ENCODE measurements at regions not wholly inside any gene's neighbourhood (a gene's known extent, or its start where the extent isn't known, plus 50 kb on each side); places are given as distances from the start of the nearest gene placed in this dataset.
"Not testable (repeated sequence)": the region's sequence is repeated elsewhere in the genome, so short reads cannot be mapped to it uniquely, and the experiment has no call there.

DNA sequence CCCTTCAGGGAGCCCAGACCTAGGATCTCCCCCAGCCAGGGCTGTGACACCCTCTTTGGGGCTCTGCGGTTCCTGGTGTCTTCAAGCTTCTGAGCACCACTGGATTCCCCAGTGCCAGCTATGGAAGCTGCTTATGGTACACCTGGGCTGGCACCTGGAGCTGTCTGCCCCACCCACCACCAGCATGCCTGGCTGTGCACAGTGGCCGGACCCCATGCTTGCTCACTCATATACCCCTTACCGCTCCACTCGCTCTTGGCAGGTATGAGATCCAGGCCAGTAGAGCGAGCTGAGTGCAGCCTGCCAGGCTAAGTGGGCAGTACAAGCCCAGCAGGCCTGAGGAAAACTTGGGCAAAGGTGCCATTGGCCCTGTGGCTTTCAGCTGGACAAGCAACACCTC, 114.0 kb downstream of the DACT1 start:
- POLR2A ChIA-PET = no interaction called here
- CTCF ChIA-PET = no interaction called here

GRCh38 chr14:58752289-58752688, 114.5 kb downstream of the DACT1 start:
- ChIA-PET POLR2A (no interaction called here), CTCF (no interaction called here)

GRCh38 chr14:58752771-58753201, 115.0 kb downstream of the DACT1 start:
- ChIA-PET POLR2A (no interaction called here), CTCF (no interaction called here)

- CTCF ChIA-PET = interaction anchor here (0.7 kb wide), 1 partner anchor 13 kb away, joined by 3 read pairs; no protein-coding TSS in a partner anchor
- POLR2A ChIA-PET = no interaction called here
Observed at GRCh38 chr14:58755031-58755925, 117.5 kb downstream of the DACT1 start.

DNA sequence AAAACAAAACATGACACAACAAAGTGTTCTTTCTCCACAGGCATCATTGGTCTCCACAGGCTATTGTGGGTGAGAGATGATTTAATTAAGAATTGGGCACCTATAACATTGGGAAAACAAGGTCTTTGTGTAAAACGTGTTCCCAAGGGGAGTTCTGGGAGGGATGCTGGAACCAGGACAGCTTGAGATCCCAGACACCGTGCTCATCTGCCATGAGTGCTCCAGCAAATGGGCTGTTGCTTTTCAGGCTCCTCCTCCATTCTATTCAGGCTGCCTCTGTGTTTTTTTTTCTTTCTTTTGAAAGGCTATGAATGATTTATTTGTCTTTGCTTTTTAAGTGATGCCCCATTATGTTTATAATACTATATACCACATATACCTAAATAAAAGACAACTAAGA, 122.4 kb downstream of the DACT1 start:
- POLR2A ChIA-PET = no interaction called here
- CTCF ChIA-PET = interaction anchor here (0.6 kb wide), 1 partner anchor 144 kb away, joined by 3 read pairs; no protein-coding TSS in a partner anchor

GRCh38 chr14:58762629-58763028, 124.9 kb downstream of the DACT1 start:
- CTCF ChIA-PET = no interaction called here
- POLR2A ChIA-PET = no interaction called here

DNA sequence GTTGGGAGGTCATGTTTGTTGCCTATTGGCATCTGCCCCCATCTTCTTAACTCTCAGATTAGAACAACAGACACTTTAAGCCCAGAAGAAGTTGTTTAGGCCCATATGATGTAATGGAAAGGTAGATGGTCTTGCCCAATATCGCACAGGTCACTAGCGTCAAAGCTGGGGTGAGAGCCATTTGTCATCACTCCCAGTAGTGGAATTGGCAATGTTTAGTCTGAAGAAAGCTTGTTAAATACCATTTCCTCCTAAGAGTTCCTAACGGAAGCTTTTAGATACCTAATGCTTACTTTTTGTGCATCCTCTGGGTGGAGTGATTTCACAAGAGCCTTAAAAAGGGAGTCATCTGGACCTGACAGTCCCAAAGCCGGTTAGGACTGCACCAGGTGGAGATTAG, 125.4 kb downstream of the DACT1 start:
- POLR2A ChIA-PET = no interaction called here
- CTCF ChIA-PET = no interaction called here

GRCh38 chr14:58765418-58765831, 127.7 kb downstream of the DACT1 start:
- POLR2A ChIA-PET = no interaction called here
- CTCF ChIA-PET = no interaction called here

GRCh38 chr14:58765843-58766242, 128.1 kb downstream of the DACT1 start:
- ChIA-PET POLR2A (no interaction called here), CTCF (no interaction called here)

DNA sequence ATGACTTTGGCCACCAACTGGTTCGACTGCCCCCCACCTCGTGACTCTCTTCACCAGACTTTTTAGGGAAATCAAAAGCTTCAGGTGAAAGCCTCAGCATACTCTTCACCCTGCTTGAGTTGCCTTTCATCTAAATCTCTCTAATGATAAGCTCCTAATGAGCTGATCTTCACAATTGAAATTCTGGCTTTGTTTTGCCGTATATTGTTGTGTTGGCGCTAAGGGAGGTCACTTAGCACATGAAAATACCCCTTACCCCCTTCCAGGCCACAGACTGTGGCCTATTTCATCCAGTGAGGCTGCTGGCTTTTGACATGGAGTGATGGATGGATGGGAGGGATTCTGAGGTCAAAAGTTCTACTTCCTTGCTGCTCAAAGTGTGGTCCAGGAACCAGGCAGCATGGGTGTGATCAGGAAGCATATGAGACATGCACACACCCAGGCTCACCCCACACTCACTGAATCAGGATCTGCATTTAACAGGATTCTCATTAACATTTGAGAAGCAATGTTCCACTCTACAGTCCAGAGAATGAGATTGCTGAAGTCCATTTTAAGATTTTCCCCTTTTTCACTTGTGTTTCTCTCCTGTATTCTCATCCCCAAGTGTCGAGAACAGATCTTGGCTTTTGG, 131.4 kb downstream of the DACT1 start:
- CTCF ChIA-PET = no interaction called here

DNA sequence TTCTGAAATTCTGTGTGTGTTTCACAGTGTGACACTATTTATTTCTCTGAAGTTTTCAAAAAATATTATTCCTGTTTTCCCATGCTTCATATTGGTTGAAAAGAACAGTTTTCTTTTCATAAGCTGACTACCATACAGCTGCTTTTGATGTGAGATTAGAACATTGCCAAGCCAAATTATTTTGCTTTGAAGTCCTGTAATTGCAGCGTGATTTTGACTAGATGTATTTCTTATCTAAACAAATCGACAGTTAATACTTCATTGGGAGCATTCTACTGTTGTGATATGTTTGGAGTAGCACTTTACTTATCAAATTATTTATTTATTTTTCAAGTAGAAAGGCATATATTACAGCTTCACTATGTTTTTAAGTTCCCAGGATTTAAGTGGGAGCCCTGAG, 132.0 kb downstream of the DACT1 start:
- CTCF ChIA-PET = no interaction called here
- POLR2A ChIA-PET = no interaction called here

More for the DNA sequence above, 131.4 kb downstream of the DACT1 start:
- POLR2A ChIA-PET = no interaction called here

- CTCF ChIA-PET = no interaction called here
- POLR2A ChIA-PET = no interaction called here
Observed at GRCh38 chr14:58770491-58770982, 132.8 kb downstream of the DACT1 start.

DNA sequence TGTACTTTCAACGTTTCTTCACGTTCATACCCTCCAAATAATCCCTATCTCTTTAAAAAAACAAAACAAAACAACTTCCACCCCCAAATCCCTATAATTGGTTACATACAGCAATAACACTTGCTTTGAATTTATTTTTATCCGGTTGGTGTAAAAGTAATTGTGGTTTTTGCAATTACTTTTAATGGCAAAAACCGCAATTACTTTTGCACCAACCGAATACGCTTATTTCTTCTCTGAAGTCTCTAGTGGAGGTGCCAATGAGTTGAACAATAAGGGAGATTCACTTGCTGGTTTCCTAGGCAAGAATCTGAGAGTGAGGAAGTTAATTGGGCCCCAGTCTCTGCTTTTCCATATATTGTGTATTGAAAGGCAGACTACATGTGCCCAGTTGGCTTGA, 133.3 kb downstream of the DACT1 start:
- POLR2A ChIA-PET = no interaction called here
- CTCF ChIA-PET = no interaction called here

- CTCF ChIA-PET = no interaction called here
- POLR2A ChIA-PET = no interaction called here
Observed at GRCh38 chr14:58772116-58772515, 134.4 kb downstream of the DACT1 start.

- ChIA-PET POLR2A (no interaction called here), CTCF (no interaction called here)
Observed at GRCh38 chr14:58772794-58773620, 135.2 kb downstream of the DACT1 start.

GRCh38 chr14:58774531-58774930, 136.8 kb downstream of the DACT1 start:
- ChIA-PET CTCF (no interaction called here), POLR2A (no interaction called here)

DNA sequence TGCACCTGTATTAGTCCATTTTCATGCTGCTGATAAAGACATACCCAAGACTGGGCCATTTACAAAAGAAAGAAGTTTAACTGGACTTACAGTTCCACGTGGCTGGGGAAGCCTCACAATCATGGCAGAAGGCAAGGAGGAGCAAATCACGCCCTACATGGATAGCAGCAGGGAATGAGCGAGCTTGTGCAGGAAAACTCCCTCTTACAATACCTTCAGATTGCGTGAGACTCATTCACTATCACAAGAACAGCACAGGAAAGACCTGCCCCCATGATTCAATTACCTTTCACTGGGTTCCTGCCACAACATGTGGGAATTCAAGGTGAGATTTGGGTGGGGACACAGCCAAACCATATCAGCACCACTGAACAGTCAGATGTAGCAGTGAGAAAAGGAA, 137.4 kb downstream of the DACT1 start:
- CTCF ChIA-PET, POLR2A ChIA-PET: not testable (repeated sequence)

- POLR2A ChIA-PET = no interaction called here
- CTCF ChIA-PET = no interaction called here
Observed at GRCh38 chr14:58776516-58776915, 138.8 kb downstream of the DACT1 start.

- POLR2A ChIA-PET = no interaction called here
- CTCF ChIA-PET = no interaction called here
Observed at GRCh38 chr14:58777541-58777979, 139.8 kb downstream of the DACT1 start.

DNA sequence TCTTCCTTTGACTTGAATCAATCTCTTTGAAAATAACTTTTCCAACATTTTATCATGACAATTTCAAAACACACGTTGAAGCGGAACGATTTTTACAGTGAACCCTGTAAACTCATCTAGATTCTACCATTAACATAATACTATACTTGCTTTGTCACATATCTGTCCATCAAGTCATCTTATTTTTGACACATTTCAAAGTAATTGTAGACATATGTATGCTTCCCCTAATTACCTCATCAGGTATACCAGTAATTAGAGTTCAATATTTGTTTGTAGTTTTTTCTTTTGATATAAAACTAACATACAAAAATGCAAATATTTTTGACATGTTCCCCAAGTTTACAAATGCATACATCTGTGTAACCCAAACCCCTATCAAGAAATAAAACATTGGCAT, 140.4 kb downstream of the DACT1 start:
- ChIA-PET CTCF (no interaction called here), POLR2A (no interaction called here)

- POLR2A ChIA-PET = no interaction called here
- CTCF ChIA-PET = no interaction called here
Observed at GRCh38 chr14:58779376-58779775, 141.6 kb downstream of the DACT1 start.

Data from activated CD8-positive, alpha-beta memory T cell treated with anti-CD3 and anti-CD28 coated beads for 36 hours (primary cell).